H1 (cell line): ENCODE measurements at regions not wholly inside any gene's neighbourhood (a gene's known extent, or its start where the extent isn't known, plus 50 kb on each side); places are given as distances from the start of the nearest gene placed in this dataset.

ENCODE experiments used
- CTCF ChIA-PET: fragments of 300-600 bp; sonication (Branson Sonifier 250); formaldehyde crosslinking; loops from one replicate; lab custom pipeline; 2021; ENCODE audit not compliant: partially characterized antibody; lab: Charles Lee
- POLR2A ChIA-PET: fragments of 300-600 bp; sonication (Branson Sonifier 250); formaldehyde crosslinking; loops from one replicate; lab custom pipeline; 2021; ENCODE audit warnings: inconsistent platforms; ENCODE audit not compliant: partially characterized antibody; lab: Charles Lee
- DNase-seq, 2 experiments: peaks; one replicate each; pipeline versions ENCODE4 v3.0.0 to v3.0.0-alpha.2; 2010 to 2022; ENCODE audit warnings: low spot score in 2 of 2, low read depth in 1 of 2, mixed read lengths in 1 of 2
- FAIRE-seq: peaks from 2 replicates; lab custom pipeline; 2011; peaks lifted over from hg19 to GRCh38; lab: Jason Lieb, UNC
- H2AFZ ChIP-seq: 2 replicates; pipeline ENCODE4 v1.8.1; 2012; ENCODE audit warnings: low read length, inconsistent platforms
- H2AK5ac ChIP-seq: 2 replicates; pipeline ENCODE4 v1.6.1; 2013; ENCODE audit warnings: low read depth, low read length
- H2BK120ac ChIP-seq: replicated peaks from 2 replicates; pipeline ENCODE3; 2013; ENCODE audit warnings: low read depth, low read length, inconsistent platforms
- H2BK12ac ChIP-seq: 2 replicates; pipeline ENCODE4 v1.6.1; 2013; ENCODE audit warnings: low read depth, low read length
- H2BK15ac ChIP-seq: 2 replicates; pipeline ENCODE4 v1.6.1; 2013; ENCODE audit warnings: low read length
- H2BK20ac ChIP-seq: 2 replicates; pipeline ENCODE4 v1.6.1; 2013; ENCODE audit warnings: low read length
- H2BK5ac ChIP-seq: 2 replicates; pipeline ENCODE4 v1.6.1; 2013; ENCODE audit warnings: low read depth, low read length
- H3K14ac ChIP-seq: 2 replicates; pipeline ENCODE4 v1.6.1; 2013; ENCODE audit warnings: inconsistent platforms; ENCODE audit not compliant: insufficient read length
- H3K18ac ChIP-seq: 2 replicates; pipeline ENCODE4 v1.6.1; 2013; ENCODE audit warnings: low read length; ENCODE audit errors: extremely low read depth
- H3K23ac ChIP-seq: 2 replicates; pipeline ENCODE4 v1.6.1; 2013; ENCODE audit warnings: inconsistent platforms; ENCODE audit not compliant: insufficient read length
- H3K23me2 ChIP-seq: 2 replicates; pipeline ENCODE4 v1.6.1; 2013; ENCODE audit warnings: low read depth, low read length
- H3K27ac ChIP-seq: 2 replicates; pipeline ENCODE4 v1.6.1; 2011; ENCODE audit warnings: low read depth, low read length, inconsistent platforms
- H3K27me3 ChIP-seq, 4 experiments: replicated peaks in 1 of 4; 1 replicate in 1 of 4; 2 replicates in 3 of 4; pipeline versions ENCODE4 v1.6.1 to v1.8.1; 2011 to 2013; ENCODE audit warnings: low read length in 3 of 4, mild to moderate bottlenecking in 3 of 4, inconsistent platforms in 2 of 4, mixed read lengths in 2 of 4, moderate library complexity in 1 of 4; ENCODE audit not compliant: control insufficient read depth in 3 of 4, insufficient read depth in 3 of 4; ENCODE audit errors: extremely low read depth in 1 of 4
- H3K36me3 ChIP-seq, 4 experiments: 2 replicates each; pipeline versions ENCODE4 v1.6.1 to v1.8.1; 2011 to 2013; ENCODE audit warnings: mild to moderate bottlenecking in 4 of 4, low read length in 3 of 4, moderate library complexity in 2 of 4, control low read depth in 1 of 4, inconsistent platforms in 1 of 4; ENCODE audit not compliant: insufficient read depth in 4 of 4, control insufficient read depth in 2 of 4
- H3K4ac ChIP-seq: replicated peaks from 2 replicates; pipeline ENCODE3; 2013; ENCODE audit warnings: low read length, low read depth, mixed read lengths, inconsistent platforms; ENCODE audit not compliant: insufficient read length
- H3K4me1 ChIP-seq, 4 experiments: replicated peaks in 1 of 4; 1 replicate in 1 of 4; 2 replicates in 3 of 4; pipeline versions ENCODE4 v1.6.1 to v1.8.1; 2011 to 2013; ENCODE audit warnings: low read length in 3 of 4, inconsistent platforms in 2 of 4, mixed read lengths in 1 of 4; ENCODE audit not compliant: insufficient read depth in 4 of 4, control insufficient read depth in 3 of 4
- H3K4me2 ChIP-seq, 2 experiments: 2 replicates each; pipeline versions ENCODE4 v1.6.1 to v1.8.1; 2011 to 2013; ENCODE audit warnings: low read depth in 2 of 2, low read length in 2 of 2, control low read depth in 1 of 2, inconsistent platforms in 1 of 2, mild to moderate bottlenecking in 1 of 2; ENCODE audit not compliant: insufficient read depth in 1 of 2
- H3K4me3 ChIP-seq, 4 experiments: fragments of 200-600, 300-600 bp in 1 of 4; sonication (generic), shearing (Covaris generic), sonication (Bioruptor Twin) in 1 of 4; 2 replicates each; pipeline versions ENCODE4 v1.5.1 to v1.8.1; 2011 to 2016; ENCODE audit warnings: low read length in 4 of 4, low read depth in 3 of 4, control low read depth in 2 of 4, inconsistent platforms in 2 of 4, mild to moderate bottlenecking in 2 of 4, mixed read lengths in 1 of 4, moderate library complexity in 1 of 4; ENCODE audit not compliant: insufficient read depth in 2 of 4; ENCODE audit errors: extremely low read depth in 1 of 4
- H3K56ac ChIP-seq: replicated peaks from 2 replicates; pipeline ENCODE3; 2013; ENCODE audit warnings: low read depth, mild to moderate bottlenecking, mixed read lengths, low read length, inconsistent platforms; ENCODE audit not compliant: insufficient read length
- H3K79me1 ChIP-seq: 2 replicates; pipeline ENCODE4 v1.6.1; 2013; ENCODE audit warnings: low read depth, low read length, control low read depth
- H3K79me2 ChIP-seq, 2 experiments: 2 replicates each; pipeline versions ENCODE4 v1.6.1 to v1.8.1; 2012 to 2013; ENCODE audit warnings: low read length in 2 of 2, mild to moderate bottlenecking in 2 of 2, inconsistent platforms in 1 of 2; ENCODE audit not compliant: insufficient read depth in 2 of 2, control insufficient read depth in 1 of 2
- H3K9ac ChIP-seq, 4 experiments: replicated peaks in 1 of 4; 1 replicate in 1 of 4; 2 replicates in 3 of 4; pipeline versions ENCODE4 v1.6.1 to v1.8.1; 2011 to 2013; ENCODE audit warnings: low read depth in 3 of 4, low read length in 3 of 4, control low read depth in 2 of 4, mild to moderate bottlenecking in 2 of 4, moderate library complexity in 2 of 4, inconsistent platforms in 1 of 4; ENCODE audit errors: extremely low read depth in 1 of 4
- H3K9me3 ChIP-seq, 2 experiments: 2 replicates each; pipeline versions ENCODE4 v1.6.1 to v1.8.1; 2012 to 2013; ENCODE audit warnings: mild to moderate bottlenecking in 2 of 2, moderate library complexity in 2 of 2, control low read depth in 1 of 2, inconsistent platforms in 1 of 2, low read depth in 1 of 2, low read length in 1 of 2, mixed read lengths in 1 of 2; ENCODE audit not compliant: insufficient read depth in 2 of 2
- H4K20me1 ChIP-seq, 2 experiments: replicated peaks in 1 of 2; 2 replicates each; pipeline versions ENCODE3 to v1.8.1; 2011 to 2013; ENCODE audit warnings: inconsistent platforms in 2 of 2, low read length in 2 of 2, mild to moderate bottlenecking in 1 of 2; ENCODE audit not compliant: insufficient read depth in 2 of 2, control insufficient read depth in 1 of 2
- H4K5ac ChIP-seq: 2 replicates; pipeline ENCODE4 v1.6.1; 2013; ENCODE audit warnings: low read length, low read depth, mixed read lengths, inconsistent platforms; ENCODE audit not compliant: insufficient read length
- H4K8ac ChIP-seq: 2 replicates; pipeline ENCODE4 v1.8.0; 2013; ENCODE audit warnings: mild to moderate bottlenecking, moderate library complexity, low read length, inconsistent platforms; ENCODE audit not compliant: insufficient read depth; ENCODE audit errors: extremely low read depth
- H4K91ac ChIP-seq: replicated peaks from 2 replicates; pipeline ENCODE3; 2013; ENCODE audit warnings: low read length, mixed read lengths, inconsistent platforms; ENCODE audit not compliant: insufficient read length
- CHD1 ChIP-seq: IDR thresholded peaks from 2 replicates; pipeline ENCODE4 v1.6.1; 2012; ENCODE audit warnings: low read depth, low read length, improper control_type of control experiment
- RBBP5 ChIP-seq: IDR thresholded peaks from 2 replicates; pipeline ENCODE4 v1.7.1; 2012; ENCODE audit warnings: low read depth, mild to moderate bottlenecking, inconsistent platforms, low read length, moderate library complexity, borderline replicate concordance
- RNF2 ChIP-seq: fragments of 200-900, 300-1000 bp; sonication (generic); IDR thresholded peaks from 2 replicates; pipeline ENCODE4 v1.7.1; 2016; ENCODE audit warnings: borderline replicate concordance, low read depth, mild to moderate bottlenecking, antibody characterized with exemption, low read length; ENCODE audit not compliant: poor library complexity, severe bottlenecking; ENCODE audit errors: missing control alignments
- SIN3A ChIP-seq, 2 experiments: IDR thresholded peaks in 1 of 2; conservative IDR thresholded peaks in 1 of 2; 2 replicates each; pipeline ENCODE4 v1.6.1; 2011 to 2012; ENCODE audit warnings: low read length in 2 of 2, improper control_type of control experiment in 1 of 2, low read depth in 1 of 2, mild to moderate bottlenecking in 1 of 2
- ZNF274 ChIP-seq: IDR thresholded peaks from 2 replicates; pipeline ENCODE4 v1.7.0; 2012; ENCODE audit warnings: low read length, borderline replicate concordance; ENCODE audit errors: extremely low read depth
- WGBS, 2 experiments: shearing (Covaris generic) in 1 of 2; methylation state at CpG; one replicate each; pipeline versions ENCODE4 v1.1.6 to v1.1.7; 2013 to 2015; ENCODE audit warnings: low lambda C conversion rate in 2 of 2, mixed read lengths in 2 of 2, inconsistent platforms in 1 of 2, low coverage in 1 of 2, missing lambda C conversion rate in 1 of 2; ENCODE audit not compliant: insufficient replicate concordance in 2 of 2, insufficient coverage in 1 of 2, insufficient read length in 1 of 2; ENCODE audit errors: extremely low coverage in 1 of 2, missing lambda C conversion rate in 1 of 2; 5-methylcytosine and 5-hydroxymethylcytosine counted together

GRCh38 chr4:10380735-10381134 is 76.5 kb downstream of the ZNF518B start:
- CTCF ChIA-PET: interaction anchor here (1.1 kb wide), 1 partner anchor 155 kb away, joined by 3 read pairs; no protein-coding TSS in a partner anchor

More at GRCh38 chr4:10380735-10381134, 76.5 kb downstream of the ZNF518B start:
- WGBS, 2 experiments: 0% methylated on average over 1 of the region's 1 CpG; no CpG with 5 or more reads in 1 of the 2 experiments
- FAIRE-seq (no peak), DNase-seq (no peak)
- Histone ChIP-seq H4K5ac (no peak overlapping the region), H3K14ac (no peak overlapping the region), H2AFZ (no peak overlapping the region), H3K27ac (no peak overlapping the region), H3K18ac (no peak overlapping the region), H3K36me3 (no peaks in the 10 kb centered on the region), H2AK5ac (no peak overlapping the region), H2BK12ac (no peak overlapping the region), H3K4me2 (no peak overlapping the region), H3K9ac (no peak overlapping the region), H2BK15ac (no peak overlapping the region), H3K9me3 (no peaks in the 10 kb centered on the region), H3K79me2 (no peaks in the 10 kb centered on the region), H3K27me3 (no peaks in the 10 kb centered on the region), H3K4me3 (no peak overlapping the region), H3K4ac (no peak overlapping the region), H2BK120ac (no peak overlapping the region), H3K79me1 (no peaks in the 10 kb centered on the region), H4K91ac (no peak overlapping the region), H3K56ac (no peak overlapping the region), H4K8ac (no peak overlapping the region), H3K23me2 (no peaks in the 10 kb centered on the region), H2BK20ac (no peak overlapping the region), H3K23ac (no peak overlapping the region), H3K4me1 (no peaks in the 10 kb centered on the region), H2BK5ac (no peak overlapping the region), H4K20me1 (no peaks in the 10 kb centered on the region)
- TF ChIP-seq ZNF274 (no peak), RBBP5 (no peak), CHD1 (no peak), RNF2 (no peak), SIN3A (conservative IDR thresholded peaks at IDR 0.05 in 1 of 2, IDR thresholded peaks at IDR 0.05 in 1 of 2; ENCODE audit: low read depth in 1 of 2, low read length in 2 of 2) (no peak)
- POLR2A ChIA-PET: no interaction called here
